Spleen (tissue), 11 donors: ENCODE measurements at regions not wholly inside any gene's neighbourhood (a gene's known extent, or its start where the extent isn't known, plus 50 kb on each side); places are given as distances from the start of the nearest gene placed in this dataset.
"Not testable (repeated sequence)": the region's sequence is repeated elsewhere in the genome, so short reads cannot be mapped to it uniquely, and the experiment has no call there.

ENCODE experiments used
- DNase-seq: peaks from one replicate; pipeline ENCODE4 v3.0.0-alpha.2; 2020
- H3K27ac ChIP-seq, 8 donors: fragments of 200-600 bp; sonication (generic) in 7 of 8; 1 replicate in 4 of 8; 2 replicates in 4 of 8; pipeline versions ENCODE4 v1.5.0 to v1.8.0; 2016 to 2021; ENCODE audit warnings: inconsistent platforms in 4 of 8, mild to moderate bottlenecking in 4 of 8, moderate library complexity in 1 of 8
- H3K27me3 ChIP-seq, 7 donors: fragments of 200-600 bp; sonication (generic) in 6 of 7; replicated peaks in 1 of 7; 1 replicate in 4 of 7; 2 replicates in 3 of 7; pipeline versions ENCODE4 v1.5.0 to v1.8.0; 2016 to 2021; ENCODE audit warnings: inconsistent platforms in 3 of 7, mild to moderate bottlenecking in 1 of 7
- H3K36me3 ChIP-seq, 6 donors: fragments of 200-600 bp; sonication (generic) in 5 of 6; 1 replicate in 4 of 6; 2 replicates in 2 of 6; pipeline versions ENCODE4 v1.5.0 to v1.8.0; 2016 to 2021; ENCODE audit warnings: inconsistent platforms in 2 of 6
- H3K4me1 ChIP-seq, 6 donors: fragments of 200-600 bp; sonication (generic) in 5 of 6; 1 replicate in 3 of 6; 2 replicates in 3 of 6; pipeline versions ENCODE4 v1.5.0 to v1.8.0; 2016 to 2021; ENCODE audit warnings: inconsistent platforms in 3 of 6
- H3K4me3 ChIP-seq, 8 donors: fragments of 200-600 bp; sonication (generic) in 7 of 8; 1 replicate in 4 of 8; 2 replicates in 4 of 8; pipeline versions ENCODE4 v1.5.0 to v1.8.0; 2016 to 2021; ENCODE audit warnings: inconsistent platforms in 4 of 8, mild to moderate bottlenecking in 4 of 8, moderate library complexity in 2 of 8
- H3K9me3 ChIP-seq, 8 donors: fragments of 200-600 bp; sonication (generic) in 7 of 8; 1 replicate in 4 of 8; 2 replicates in 4 of 8; pipeline versions ENCODE4 v1.5.0 to v1.8.0; 2016 to 2021; ENCODE audit warnings: inconsistent platforms in 4 of 8
- CTCF ChIP-seq, 11 experiments: fragments of 200-600 bp in 7 of 11; fragments of 450-650 bp in 4 of 11; sonication (generic) in 4 of 11; IDR thresholded peaks in 8 of 11; conservative IDR thresholded peaks in 3 of 11; 1 replicate in 7 of 11; 2 replicates in 4 of 11; pipeline versions ENCODE4 v1.4.0 to v1.8.0; 2016 to 2021; ENCODE audit warnings: antibody characterized with exemption in 11 of 11, inconsistent platforms in 4 of 11, mild to moderate bottlenecking in 1 of 11
- POLR2A ChIP-seq, 3 donors: fragments of 450-650 bp; IDR thresholded peaks; one replicate each; pipeline ENCODE4 v1.5.1; 2017; ENCODE audit warnings: antibody characterized with exemption in 3 of 3, mild to moderate bottlenecking in 1 of 3
- POLR2AphosphoS5 ChIP-seq, 3 donors: sonication (generic); formaldehyde crosslinking; IDR thresholded peaks; one replicate each; pipeline ENCODE4 v1.5.1; 2017; ENCODE audit warnings: antibody characterized with exemption in 3 of 3
- WGBS, 5 donors: extraction: QIAGEN DNeasy Blood & Tissue Kit in 3 of 5; methylation state at CpG; one replicate each; pipeline versions ENCODE4 v1.1.5 to v1.1.7; 2013 to 2018; 5-methylcytosine and 5-hydroxymethylcytosine counted together
- intact Hi-C: fragments of 100-400 bp; cut with DNase I; formaldehyde crosslinking; loops from one replicate; pipeline ENCODE4 v1.15.0; 2023; ENCODE audit warnings: low total_unique reads
- donor health status: healthy with polysubstance abuse.
- donor health status: DM: no; HTN: no; CAD: no; lungs with moderate emphysema.
- donor health status: DM: no; HTN: no; CAD: no.
- donor health status: Bipolar disorder and iron deficiency.
- donor health status: healthy.
- donor health status: DM: no; HTN: no; CAD: no.
- donor health status: DM: yes; HTN: yes; CAD: no.

DNA sequence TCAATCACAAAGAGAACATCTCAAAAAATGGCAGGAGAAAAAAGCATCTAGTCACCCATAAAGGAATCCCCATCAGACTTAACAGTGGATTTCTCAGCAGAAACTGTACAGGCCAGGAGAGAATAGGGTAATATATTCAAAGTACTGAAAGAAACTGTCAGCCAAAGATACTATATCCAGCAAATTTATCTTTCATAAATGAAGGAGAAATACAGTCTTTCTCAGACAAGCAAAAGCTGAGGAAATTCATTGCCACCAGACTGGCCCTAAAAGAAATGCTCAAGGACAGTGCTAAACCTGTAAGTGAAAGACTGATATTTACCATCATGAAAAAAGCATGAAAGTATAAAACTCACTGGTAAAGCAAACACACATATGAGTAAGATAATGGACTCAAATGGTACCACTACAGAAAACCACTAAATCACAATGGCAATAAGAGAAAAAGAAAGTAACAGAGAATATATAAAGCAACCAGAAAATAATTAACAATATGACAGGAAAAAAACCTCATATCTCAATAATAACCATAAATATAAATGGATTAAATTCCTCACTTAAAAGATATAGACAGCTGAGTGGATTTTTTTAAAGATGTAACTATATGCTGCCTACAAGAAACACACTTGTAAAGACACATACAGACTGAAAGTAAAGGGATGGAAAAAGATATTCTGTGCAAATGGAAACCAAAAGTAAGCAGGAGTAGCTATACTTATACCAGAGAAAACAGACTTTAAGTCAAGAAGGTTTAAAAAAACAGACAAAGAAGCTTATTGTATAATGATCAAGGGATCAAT lies 83.4 kb upstream of the STK39 start:
- no peaks in the 10 kb centered on the region for H3K36me3 ChIP-seq
- no peak overlapping the region for H3K27ac ChIP-seq
- H3K4me1 ChIP-seq, result no peaks in the 10 kb centered on the region
- peaks cover 0 to 39% (median 29%) of the 10 kb centered on the region in 8 donors for H3K9me3 ChIP-seq
- intact Hi-C loops, result loop anchor here (10.0 kb wide), 1 partner anchor 196 kb away; no protein-coding TSS in a partner anchor
- TF ChIP-seq POLR2A (IDR thresholded peaks at IDR 0.05), result no peak
- no peak for TF ChIP-seq POLR2AphosphoS5 (IDR thresholded peaks at IDR 0.05)
- no peak for TF ChIP-seq CTCF (IDR thresholded peaks at IDR 0.05 in 8 of 11, conservative IDR thresholded peaks at IDR 0.05 in 3 of 11)
- H3K27me3 ChIP-seq, result no peaks in the 10 kb centered on the region
- no peak overlapping the region for H3K4me3 ChIP-seq
- no peak for DNase-seq

GRCh38 chr2:168335254-168335653 lies 87.9 kb upstream of the STK39 start:
- not testable (repeated sequence) for H3K27ac ChIP-seq, H3K27me3 ChIP-seq, DNase-seq, H3K4me1 ChIP-seq, H3K36me3 ChIP-seq, H3K4me3 ChIP-seq
- peaks cover 0 to 21% (median 14%) of the 10 kb centered on the region in 8 donors for H3K9me3 ChIP-seq
- intact Hi-C loops, result loop anchor here (10.0 kb wide), 1 partner anchor 200 kb away; no protein-coding TSS in a partner anchor
- 91 to 98% (median 95%) methylated on average over 8 of the region's 8 CpGs for WGBS, 5 donors

- Histone ChIP-seq H3K4me1 (no peaks in the 10 kb centered on the region), H3K36me3 (no peaks in the 10 kb centered on the region), H3K27ac (no peak overlapping the region), H3K9me3 (peaks cover 0 to 4% (median 0%) of the 10 kb centered on the region in 8 donors), H3K27me3 (no peaks in the 10 kb centered on the region), H3K4me3 (no peak overlapping the region)
- TF ChIP-seq CTCF (IDR thresholded peaks at IDR 0.05 in 8 of 11, conservative IDR thresholded peaks at IDR 0.05 in 3 of 11) (peak in 4 of 11 experiments; percentile 31 to 50 (median 38)), POLR2A (IDR thresholded peaks at IDR 0.05) (no peak)
- intact Hi-C loops, result loop anchor here (10.0 kb wide), 1 partner anchor 202 kb away; no protein-coding TSS in a partner anchor
- peak; percentile 78 for DNase-seq
- WGBS, 5 donors, result 55 to 67% (median 65%) methylated on average over 6 of the region's 6 CpGs
Measured at GRCh38 chr2:168336786-168337388, 89.5 kb upstream of the STK39 start.

GRCh38 chr2:168338292-168338691 lies 90.9 kb upstream of the STK39 start:
- H3K9me3 ChIP-seq, result no peaks in the 10 kb centered on the region
- H3K36me3 ChIP-seq, result no peaks in the 10 kb centered on the region
- H3K27ac ChIP-seq, result no peak overlapping the region
- no peak for DNase-seq
- 28 to 67% (median 59%) methylated on average over 3 of the region's 3 CpGs for WGBS, 5 donors
- intact Hi-C loops, result loop anchor here (10.0 kb wide), 1 partner anchor 203 kb away; no protein-coding TSS in a partner anchor
- H3K4me1 ChIP-seq, result no peaks in the 10 kb centered on the region
- no peaks in the 10 kb centered on the region for H3K27me3 ChIP-seq
- no peak for TF ChIP-seq POLR2A (IDR thresholded peaks at IDR 0.05)
- no peak for TF ChIP-seq POLR2AphosphoS5 (IDR thresholded peaks at IDR 0.05)
- TF ChIP-seq CTCF (IDR thresholded peaks at IDR 0.05 in 8 of 11, conservative IDR thresholded peaks at IDR 0.05 in 3 of 11), result no peak
- H3K4me3 ChIP-seq, result no peak overlapping the region
